ENCODE measurements at regions not wholly inside any gene's neighbourhood (a gene's known extent, or its start where the extent isn't known, plus 50 kb on each side); places are given as distances from the start of the nearest gene placed in this dataset.
A peak's percentile ranks its signal among the peaks of the same experiment; 100 is the strongest.

DNA sequence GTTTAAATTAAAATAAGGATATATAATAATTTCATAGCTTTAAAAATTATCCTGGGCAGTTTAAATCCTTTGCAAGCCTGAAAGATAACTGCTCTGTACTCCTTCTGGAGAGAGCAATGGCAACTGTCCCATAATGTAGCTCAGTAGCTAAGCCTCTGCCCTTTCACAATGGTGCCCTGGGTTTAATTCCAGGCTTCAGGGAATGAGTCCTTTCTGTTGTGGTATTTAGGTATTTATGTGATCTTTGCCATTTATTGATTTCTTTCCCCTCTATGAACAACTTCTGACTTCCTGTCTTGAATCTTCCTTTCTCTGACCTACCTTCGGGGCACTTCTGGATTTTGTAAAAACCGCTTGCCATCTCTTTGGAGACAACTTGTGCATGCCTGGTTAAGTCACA is 773.2 kb downstream of the IPMK start:
- no peak overlapping the region for H3K9ac ChIP-seq (ENCODE audit: low read length in 3 of 3)
- H3K4me3 ChIP-seq (ENCODE audit: low read length in 3 of 3) = no peak overlapping the region
- no peak overlapping the region for H3K27ac ChIP-seq (ENCODE audit: low read depth in 2 of 2, low read length in 2 of 2)
- TF ChIP-seq, protein P1, sequence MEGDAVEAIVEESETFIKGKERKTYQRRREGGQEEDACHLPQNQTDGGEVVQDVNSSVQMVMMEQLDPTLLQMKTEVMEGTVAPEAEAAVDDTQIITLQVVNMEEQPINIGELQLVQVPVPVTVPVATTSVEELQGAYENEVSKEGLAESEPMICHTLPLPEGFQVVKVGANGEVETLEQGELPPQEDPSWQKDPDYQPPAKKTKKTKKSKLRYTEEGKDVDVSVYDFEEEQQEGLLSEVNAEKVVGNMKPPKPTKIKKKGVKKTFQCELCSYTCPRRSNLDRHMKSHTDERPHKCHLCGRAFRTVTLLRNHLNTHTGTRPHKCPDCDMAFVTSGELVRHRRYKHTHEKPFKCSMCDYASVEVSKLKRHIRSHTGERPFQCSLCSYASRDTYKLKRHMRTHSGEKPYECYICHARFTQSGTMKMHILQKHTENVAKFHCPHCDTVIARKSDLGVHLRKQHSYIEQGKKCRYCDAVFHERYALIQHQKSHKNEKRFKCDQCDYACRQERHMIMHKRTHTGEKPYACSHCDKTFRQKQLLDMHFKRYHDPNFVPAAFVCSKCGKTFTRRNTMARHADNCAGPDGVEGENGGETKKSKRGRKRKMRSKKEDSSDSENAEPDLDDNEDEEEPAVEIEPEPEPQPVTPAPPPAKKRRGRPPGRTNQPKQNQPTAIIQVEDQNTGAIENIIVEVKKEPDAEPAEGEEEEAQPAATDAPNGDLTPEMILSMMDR (IDR thresholded peaks at IDR 0.05; ENCODE audit: borderline replicate concordance, extremely low read depth, insufficient read depth) = no peak
- intact Hi-C loops (cut with DNase I) = no loop called here
- H3K4me1 ChIP-seq (ENCODE audit: control insufficient read depth in 2 of 3, insufficient read depth in 2 of 3, low read depth in 1 of 3, low read length in 3 of 3) = no peaks in the 10 kb centered on the region
- DNase-seq (no peak), FAIRE-seq (no peak)
- no peaks in the 10 kb centered on the region for H3K27me3 ChIP-seq (ENCODE audit: control insufficient read depth, insufficient read depth, low read length)
- H3K36me3 ChIP-seq (ENCODE audit: control insufficient read depth in 2 of 3, insufficient read depth in 3 of 3, low read length in 3 of 3) = no peaks in the 10 kb centered on the region
- H3K9me3 ChIP-seq (ENCODE audit: control insufficient read depth in 2 of 3, insufficient read depth in 1 of 3, low read length in 3 of 3) = no peaks in the 10 kb centered on the region

DNA sequence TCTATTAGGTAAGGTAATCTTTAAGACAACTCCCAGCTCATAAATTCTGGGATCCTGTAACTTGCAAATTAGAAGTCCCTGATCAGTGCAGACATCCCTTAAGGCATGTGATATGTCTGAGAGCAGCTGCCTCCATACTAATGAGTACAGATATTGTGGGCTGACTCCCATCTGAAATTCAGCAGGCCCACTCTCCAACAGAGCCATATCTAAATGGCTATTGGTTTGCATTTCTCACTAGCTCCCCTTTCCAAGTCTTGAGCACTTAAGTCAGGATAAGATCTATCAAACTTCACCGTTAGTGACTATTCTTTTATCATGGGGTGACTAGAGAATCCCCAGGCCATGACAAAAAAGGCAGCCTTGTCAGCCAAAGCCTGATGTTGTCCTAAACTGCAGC is 785.4 kb downstream of the IPMK start:
- Histone ChIP-seq H3K9ac (ENCODE audit: low read length in 3 of 3) (no peak overlapping the region), H3K27ac (ENCODE audit: low read depth in 2 of 2, low read length in 2 of 2) (no peak overlapping the region), H3K4me3 (ENCODE audit: low read length in 3 of 3) (no peak overlapping the region), H3K27me3 (ENCODE audit: control insufficient read depth, insufficient read depth, low read length) (no peaks in the 10 kb centered on the region), H3K4me1 (ENCODE audit: control insufficient read depth in 2 of 3, insufficient read depth in 2 of 3, low read depth in 1 of 3, low read length in 3 of 3) (no peaks in the 10 kb centered on the region), H3K36me3 (ENCODE audit: control insufficient read depth in 2 of 3, insufficient read depth in 3 of 3, low read length in 3 of 3) (no peaks in the 10 kb centered on the region), H3K9me3 (ENCODE audit: control insufficient read depth in 2 of 3, insufficient read depth in 1 of 3, low read length in 3 of 3) (no peaks in the 10 kb centered on the region)
- intact Hi-C loops (cut with DNase I) = no loop called here
- FAIRE-seq (no peak), DNase-seq (peak in 1 of 5 donors; percentile 3)
- TF ChIP-seq, protein P1 (IDR thresholded peaks at IDR 0.05; ENCODE audit: borderline replicate concordance, extremely low read depth, insufficient read depth) = no peak

DNA sequence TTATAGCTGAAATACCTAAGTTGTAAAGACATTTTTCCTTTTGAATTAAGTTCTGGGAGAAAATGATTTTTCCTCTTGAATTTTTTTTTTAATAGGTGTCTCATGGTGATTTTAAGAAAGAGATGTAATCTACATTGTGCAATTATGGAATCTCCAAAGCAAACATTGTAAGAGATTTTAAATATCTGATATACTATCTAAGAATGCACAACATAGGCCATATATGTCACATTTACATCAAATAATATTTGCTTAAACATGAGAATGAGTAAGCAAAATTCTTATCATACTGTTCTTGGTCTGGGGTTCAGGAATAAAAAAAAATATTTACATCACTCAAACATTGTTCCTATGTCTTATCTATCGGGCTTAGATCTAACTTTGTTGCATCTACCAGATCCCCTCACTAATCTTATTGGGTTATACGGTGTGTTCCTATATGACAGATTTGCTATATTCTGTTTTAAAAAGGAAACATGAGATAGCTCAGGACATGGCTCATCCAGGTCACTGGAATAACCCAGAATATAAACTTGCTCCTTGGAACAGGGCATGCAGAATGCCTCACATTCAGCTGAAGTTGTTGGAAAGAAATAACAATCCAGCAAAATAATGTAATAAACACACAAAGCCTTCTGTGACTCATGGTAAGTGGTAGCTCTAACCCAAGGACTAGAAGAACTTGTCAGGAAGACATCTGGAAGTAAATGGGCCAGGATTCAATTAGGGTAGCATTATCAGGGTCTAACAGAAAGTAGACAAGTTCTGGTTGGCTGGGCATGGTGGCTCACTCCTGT is 794.7 kb downstream of the IPMK start:
- TF ChIP-seq, protein P1 (IDR thresholded peaks at IDR 0.05; ENCODE audit: borderline replicate concordance, extremely low read depth, insufficient read depth) = no peak
- no peak for FAIRE-seq
- intact Hi-C loops (cut with DNase I) = no loop called here

More for the DNA sequence above, 794.7 kb downstream of the IPMK start:
- H3K27ac ChIP-seq (ENCODE audit: low read depth in 2 of 2, low read length in 2 of 2) = no peak overlapping the region
- H3K36me3 ChIP-seq (ENCODE audit: control insufficient read depth in 2 of 3, insufficient read depth in 3 of 3, low read length in 3 of 3) = no peaks in the 10 kb centered on the region
- DNase-seq = no peak
- H3K27me3 ChIP-seq (ENCODE audit: control insufficient read depth, insufficient read depth, low read length) = no peaks in the 10 kb centered on the region
- no peak overlapping the region for H3K9ac ChIP-seq (ENCODE audit: low read length in 3 of 3)
- H3K9me3 ChIP-seq (ENCODE audit: control insufficient read depth in 2 of 3, insufficient read depth in 1 of 3, low read length in 3 of 3) = no peaks in the 10 kb centered on the region
- no peaks in the 10 kb centered on the region for H3K4me1 ChIP-seq (ENCODE audit: control insufficient read depth in 2 of 3, insufficient read depth in 2 of 3, low read depth in 1 of 3, low read length in 3 of 3)
- no peak overlapping the region for H3K4me3 ChIP-seq (ENCODE audit: low read length in 3 of 3)

All from kidney (tissue), 13 donors.